DOHH2 (cell line): ENCODE measurements at regions not wholly inside any gene's neighbourhood (a gene's known extent, or its start where the extent isn't known, plus 50 kb on each side); places are given as distances from the start of the nearest gene placed in this dataset.

Experiments used
- H3F3A ChIP-seq: fragments of 200-600 bp; sonication (generic), shearing (Covaris generic); 2 replicates; pipeline ENCODE4 v1.6.0; 2016; ENCODE audit warnings: antibody characterized with exemption, mild to moderate bottlenecking; ENCODE audit not compliant: control insufficient read depth, insufficient read depth
- H3K27ac ChIP-seq: fragments of 200-600 bp; sonication (generic); 2 replicates; pipeline ENCODE4 v1.5.1; 2014; ENCODE audit warnings: low read depth, mild to moderate bottlenecking, low read length, moderate library complexity
- H3K27me3 ChIP-seq: fragments of 200-600 bp; sonication (generic); 2 replicates; pipeline ENCODE4 v1.6.1; 2014; ENCODE audit warnings: mild to moderate bottlenecking, low read length, mixed read lengths; ENCODE audit not compliant: control insufficient read depth
- H3K36me3 ChIP-seq: fragments of 200-600 bp; sonication (generic); 2 replicates; pipeline ENCODE4 v1.6.1; 2014; ENCODE audit warnings: mild to moderate bottlenecking, low read length, moderate library complexity, mixed read lengths; ENCODE audit not compliant: control insufficient read depth
- H3K4me1 ChIP-seq: fragments of 200-600 bp; sonication (generic); 2 replicates; pipeline ENCODE4 v1.6.1; 2014; ENCODE audit warnings: mild to moderate bottlenecking, low read length, mixed read lengths; ENCODE audit not compliant: control insufficient read depth
- H3K4me2 ChIP-seq: fragments of 200-600 bp; sonication (generic); 2 replicates; pipeline ENCODE4 v1.6.0; 2014; ENCODE audit warnings: mild to moderate bottlenecking, low read length, moderate library complexity
- H3K4me3 ChIP-seq: fragments of 200-600 bp; sonication (generic); 2 replicates; pipeline ENCODE4 v1.5.1; 2014; ENCODE audit warnings: mild to moderate bottlenecking, low read length, mixed read lengths
- H3K79me2 ChIP-seq: fragments of 200-600 bp; sonication (generic); 2 replicates; pipeline ENCODE4 v1.6.1; 2014; ENCODE audit warnings: mild to moderate bottlenecking, low read length, mixed read lengths; ENCODE audit not compliant: control insufficient read depth
- H3K9me2 ChIP-seq: fragments of 200-600 bp; sonication (generic); replicated peaks from 2 replicates; pipeline ENCODE4 v1.6.1; 2014; ENCODE audit warnings: mild to moderate bottlenecking, low read length, mixed read lengths; ENCODE audit not compliant: control insufficient read depth
- H3K9me3 ChIP-seq: fragments of 200-600 bp; sonication (generic); 2 replicates; pipeline ENCODE4 v1.6.1; 2014; ENCODE audit warnings: antibody characterized with exemption, low read length, mixed read lengths; ENCODE audit not compliant: control insufficient read depth, insufficient read depth
- H4K20me1 ChIP-seq: fragments of 200-600 bp; sonication (generic); 2 replicates; pipeline ENCODE4 v1.6.0; 2014; ENCODE audit warnings: low read depth, mild to moderate bottlenecking, antibody characterized with exemption, low read length, moderate library complexity; ENCODE audit not compliant: control insufficient read depth, insufficient read depth
- EZH2phosphoT487 ChIP-seq: fragments of 200-600 bp; sonication (generic); IDR thresholded peaks from 2 replicates; pipeline ENCODE4 v1.6.1; 2017; ENCODE audit warnings: borderline replicate concordance, mild to moderate bottlenecking, antibody characterized with exemption, low read length, moderate library complexity, mixed read lengths
- TF ChIP-seq, protein P1 (sequence below): fragments of 200-600 bp; sonication (generic); IDR thresholded peaks from one replicate; pipeline ENCODE4 v1.5.1; 2014; ENCODE audit warnings: antibody characterized with exemption, mild to moderate bottlenecking, low read depth, low read length; ENCODE audit not compliant: poor library complexity, severe bottlenecking

DNA sequence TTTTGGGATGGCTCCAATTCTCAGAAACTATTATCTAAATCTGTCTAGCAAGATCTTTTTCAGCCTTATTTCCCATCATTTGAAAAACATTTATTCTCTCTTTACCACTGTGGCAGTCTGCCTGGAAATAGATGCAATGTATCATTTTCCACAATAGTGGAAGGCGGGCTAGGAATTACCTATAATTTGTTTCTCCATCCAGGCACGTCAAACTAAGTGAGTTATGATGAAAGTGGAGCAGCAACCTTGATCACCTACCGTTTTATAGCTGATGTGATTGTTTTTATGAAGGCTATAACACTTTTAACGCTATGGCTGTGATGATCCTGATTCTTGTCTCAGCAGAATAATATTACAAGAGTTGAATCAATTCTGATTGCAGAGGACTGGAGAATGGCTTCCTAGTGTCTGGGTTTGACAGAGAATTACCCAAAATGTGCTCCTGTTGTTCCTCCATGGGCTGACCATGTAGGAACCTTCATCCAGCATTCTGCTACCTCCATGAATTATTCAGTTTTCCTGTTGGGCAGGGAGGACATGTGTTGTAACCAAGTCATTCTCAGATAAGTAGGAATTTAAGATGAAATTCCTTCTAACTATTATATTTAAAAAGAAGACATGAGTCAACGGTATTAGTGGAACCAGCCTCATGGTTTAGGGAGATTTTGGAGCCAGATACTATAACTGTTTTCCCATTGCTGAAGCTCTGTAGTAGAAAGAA, 231.5 kb upstream of the SGO1 start:
- Histone ChIP-seq H3K79me2 (no peaks in the 10 kb centered on the region), H3K4me2 (no peak overlapping the region), H3K9me3 (no peaks in the 10 kb centered on the region), H3K36me3 (no peaks in the 10 kb centered on the region), H3K27me3 (no peaks in the 10 kb centered on the region), H3K27ac (no peak overlapping the region), H3K4me1 (no peaks in the 10 kb centered on the region), H3K9me2 (no peaks in the 10 kb centered on the region), H3K4me3 (no peak overlapping the region), H3F3A (no peaks in the 10 kb centered on the region), H4K20me1 (no peaks in the 10 kb centered on the region)
- TF ChIP-seq EZH2phosphoT487: no peak
- TF ChIP-seq, protein P1, sequence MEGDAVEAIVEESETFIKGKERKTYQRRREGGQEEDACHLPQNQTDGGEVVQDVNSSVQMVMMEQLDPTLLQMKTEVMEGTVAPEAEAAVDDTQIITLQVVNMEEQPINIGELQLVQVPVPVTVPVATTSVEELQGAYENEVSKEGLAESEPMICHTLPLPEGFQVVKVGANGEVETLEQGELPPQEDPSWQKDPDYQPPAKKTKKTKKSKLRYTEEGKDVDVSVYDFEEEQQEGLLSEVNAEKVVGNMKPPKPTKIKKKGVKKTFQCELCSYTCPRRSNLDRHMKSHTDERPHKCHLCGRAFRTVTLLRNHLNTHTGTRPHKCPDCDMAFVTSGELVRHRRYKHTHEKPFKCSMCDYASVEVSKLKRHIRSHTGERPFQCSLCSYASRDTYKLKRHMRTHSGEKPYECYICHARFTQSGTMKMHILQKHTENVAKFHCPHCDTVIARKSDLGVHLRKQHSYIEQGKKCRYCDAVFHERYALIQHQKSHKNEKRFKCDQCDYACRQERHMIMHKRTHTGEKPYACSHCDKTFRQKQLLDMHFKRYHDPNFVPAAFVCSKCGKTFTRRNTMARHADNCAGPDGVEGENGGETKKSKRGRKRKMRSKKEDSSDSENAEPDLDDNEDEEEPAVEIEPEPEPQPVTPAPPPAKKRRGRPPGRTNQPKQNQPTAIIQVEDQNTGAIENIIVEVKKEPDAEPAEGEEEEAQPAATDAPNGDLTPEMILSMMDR: no peak

DNA sequence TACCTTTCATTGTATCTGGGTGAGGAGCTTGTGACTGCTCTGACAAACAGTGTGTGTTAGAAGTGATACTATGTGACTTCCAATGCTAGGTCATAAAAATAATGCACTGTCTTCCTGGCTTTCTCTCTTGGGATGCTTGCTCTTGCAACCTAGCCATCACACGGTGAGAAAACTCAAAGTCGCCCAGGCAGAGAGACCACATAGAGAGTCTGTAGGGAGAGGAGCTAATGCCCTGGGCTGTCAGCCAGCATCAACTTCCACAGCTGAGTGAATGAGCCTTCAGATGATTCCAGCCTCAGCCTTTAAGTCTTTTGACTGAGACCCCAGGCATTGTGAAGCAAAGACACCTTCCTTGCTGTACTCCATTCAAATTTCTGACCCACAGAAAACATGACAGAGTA, 220.6 kb upstream of the SGO1 start:
- Histone ChIP-seq H3K36me3 (no peaks in the 10 kb centered on the region), H3K27ac (no peak overlapping the region), H3K4me2 (no peak overlapping the region), H3K4me1 (no peaks in the 10 kb centered on the region), H3K27me3 (no peaks in the 10 kb centered on the region), H4K20me1 (no peaks in the 10 kb centered on the region), H3K9me2 (no peaks in the 10 kb centered on the region), H3F3A (no peaks in the 10 kb centered on the region), H3K79me2 (no peaks in the 10 kb centered on the region), H3K9me3 (no peaks in the 10 kb centered on the region), H3K4me3 (no peak overlapping the region)
- TF ChIP-seq EZH2phosphoT487: no peak
- TF ChIP-seq, protein P1: no peak

DNA sequence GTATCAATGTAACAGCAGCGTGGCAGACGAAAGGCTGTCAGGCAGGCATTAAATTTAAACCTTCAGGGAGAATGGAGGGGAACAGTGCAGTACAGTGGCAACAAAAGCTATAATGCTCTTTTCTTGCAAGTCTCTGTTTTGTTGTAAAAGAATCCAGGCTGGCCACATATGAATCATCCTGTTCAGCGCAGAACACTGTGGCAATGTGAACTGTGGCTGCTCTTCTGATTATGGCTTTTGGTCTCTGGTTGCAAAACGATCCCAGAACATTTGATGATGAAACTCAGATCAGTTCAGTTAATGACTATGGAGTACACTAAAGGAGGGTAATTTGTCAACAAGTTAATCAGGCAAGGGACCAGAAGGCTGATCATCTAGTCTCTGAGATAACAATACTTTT, 219.7 kb upstream of the SGO1 start:
- TF ChIP-seq EZH2phosphoT487: no peak
- TF ChIP-seq, protein P1: no peak
- Histone ChIP-seq H3K4me1 (no peaks in the 10 kb centered on the region), H3F3A (no peaks in the 10 kb centered on the region), H3K36me3 (no peaks in the 10 kb centered on the region), H4K20me1 (no peaks in the 10 kb centered on the region), H3K4me2 (no peak overlapping the region), H3K9me3 (no peaks in the 10 kb centered on the region), H3K27me3 (no peaks in the 10 kb centered on the region), H3K9me2 (no peaks in the 10 kb centered on the region), H3K4me3 (no peak overlapping the region), H3K27ac (no peak overlapping the region), H3K79me2 (no peaks in the 10 kb centered on the region)
